ENCODE measurements at regions not wholly inside any gene's neighbourhood (a gene's known extent, or its start where the extent isn't known, plus 50 kb on each side); places are given as distances from the start of the nearest gene placed in this dataset.

- H3K27ac ChIP-seq (ENCODE audit: low read length) = no peak overlapping the region
- no peaks in the 10 kb centered on the region for H3K9me3 ChIP-seq (ENCODE audit: low read length)
- no peaks in the 10 kb centered on the region for H3K27me3 ChIP-seq (ENCODE audit: insufficient read depth, low read depth, low read length)
- H3F3A ChIP-seq (ENCODE audit: insufficient read depth, low read length, poor library complexity, severe bottlenecking) = no peaks in the 10 kb centered on the region
- H2AFZ ChIP-seq (ENCODE audit: low read depth, low read length) = no peak overlapping the region
- no peaks in the 10 kb centered on the region for H3K79me2 ChIP-seq (replicated peaks; ENCODE audit: insufficient read depth, low read length)
- H3K36me3 ChIP-seq (ENCODE audit: insufficient read depth, low read length) = no peaks in the 10 kb centered on the region
- no peaks in the 10 kb centered on the region for H4K20me1 ChIP-seq (ENCODE audit: insufficient read depth)
- H3K9ac ChIP-seq (ENCODE audit: low read length) = no peak overlapping the region
- TF ChIP-seq EZH2 (IDR thresholded peaks at IDR 0.05; ENCODE audit: borderline replicate concordance, insufficient read depth, low read length, poor library complexity, severe bottlenecking) (no peak), RAD21 (conservative IDR thresholded peaks at IDR 0.05) (peak; percentile 24), TAF1 (IDR thresholded peaks at IDR 0.05; ENCODE audit: low read depth) (no peak), CTCF (IDR thresholded peaks at IDR 0.05; ENCODE audit: poor library complexity, severe bottlenecking) (peak; percentile 48), EP300 (conservative IDR thresholded peaks at IDR 0.05; ENCODE audit: poor library complexity, severe bottlenecking) (no peak), SMC3 (conservative IDR thresholded peaks at IDR 0.05; ENCODE audit: poor library complexity) (peak; percentile 33), REST (IDR thresholded peaks at IDR 0.05; ENCODE audit: borderline replicate concordance) (no peak)
- H3K4me2 ChIP-seq (ENCODE audit: low read length) = no peak overlapping the region
- no peak overlapping the region for H3K4me3 ChIP-seq (ENCODE audit: low read length)
- H3K9me2 ChIP-seq (ENCODE audit: insufficient read depth, low read length) = no peaks in the 10 kb centered on the region
Observed at GRCh38 chr5:97534166-97534565, 351.1 kb upstream of the RIOK2 start.

GRCh38 chr5:97536683-97537082 is 353.6 kb upstream of the RIOK2 start:
- H3K79me2 ChIP-seq (replicated peaks; ENCODE audit: insufficient read depth, low read length) = no peaks in the 10 kb centered on the region
- no peaks in the 10 kb centered on the region for H4K20me1 ChIP-seq (ENCODE audit: insufficient read depth)
- no peak overlapping the region for H3K9ac ChIP-seq (ENCODE audit: low read length)
- H3F3A ChIP-seq (ENCODE audit: insufficient read depth, low read length, poor library complexity, severe bottlenecking) = no peaks in the 10 kb centered on the region
- H2AFZ ChIP-seq (ENCODE audit: low read depth, low read length) = no peak overlapping the region
- no peaks in the 10 kb centered on the region for H3K9me3 ChIP-seq (ENCODE audit: low read length)
- no peak overlapping the region for H3K4me2 ChIP-seq (ENCODE audit: low read length)
- H3K36me3 ChIP-seq (ENCODE audit: insufficient read depth, low read length) = no peaks in the 10 kb centered on the region
- no peaks in the 10 kb centered on the region for H3K27me3 ChIP-seq (ENCODE audit: insufficient read depth, low read depth, low read length)
- TF ChIP-seq POLR2AphosphoS5 (IDR thresholded peaks at IDR 0.05) (no peak), REST (IDR thresholded peaks at IDR 0.05; ENCODE audit: borderline replicate concordance) (no peak), CTCF (IDR thresholded peaks at IDR 0.05; ENCODE audit: poor library complexity, severe bottlenecking) (no peak), RAD21 (conservative IDR thresholded peaks at IDR 0.05) (no peak), TAF1 (IDR thresholded peaks at IDR 0.05; ENCODE audit: low read depth) (no peak), EP300 (conservative IDR thresholded peaks at IDR 0.05; ENCODE audit: poor library complexity, severe bottlenecking) (no peak), EZH2 (IDR thresholded peaks at IDR 0.05; ENCODE audit: borderline replicate concordance, insufficient read depth, low read length, poor library complexity, severe bottlenecking) (no peak), SMC3 (conservative IDR thresholded peaks at IDR 0.05; ENCODE audit: poor library complexity) (no peak), MXI1 (conservative IDR thresholded peaks at IDR 0.05; ENCODE audit: poor library complexity, severe bottlenecking) (no peak)
- H3K27ac ChIP-seq (ENCODE audit: low read length) = no peak overlapping the region
- no peaks in the 10 kb centered on the region for H3K9me2 ChIP-seq (ENCODE audit: insufficient read depth, low read length)
- H3K4me3 ChIP-seq (ENCODE audit: low read length) = no peak overlapping the region
